Ecto neural progenitor cell (in vitro differentiated cells): ENCODE measurements at regions not wholly inside any gene's neighbourhood (a gene's known extent, or its start where the extent isn't known, plus 50 kb on each side); places are given as distances from the start of the nearest gene placed in this dataset.

Source experiments
- DNase-seq: peaks from one replicate; pipeline ENCODE4 v3.0.0-alpha.2; 2018; ENCODE audit warnings: low spot score

DNA sequence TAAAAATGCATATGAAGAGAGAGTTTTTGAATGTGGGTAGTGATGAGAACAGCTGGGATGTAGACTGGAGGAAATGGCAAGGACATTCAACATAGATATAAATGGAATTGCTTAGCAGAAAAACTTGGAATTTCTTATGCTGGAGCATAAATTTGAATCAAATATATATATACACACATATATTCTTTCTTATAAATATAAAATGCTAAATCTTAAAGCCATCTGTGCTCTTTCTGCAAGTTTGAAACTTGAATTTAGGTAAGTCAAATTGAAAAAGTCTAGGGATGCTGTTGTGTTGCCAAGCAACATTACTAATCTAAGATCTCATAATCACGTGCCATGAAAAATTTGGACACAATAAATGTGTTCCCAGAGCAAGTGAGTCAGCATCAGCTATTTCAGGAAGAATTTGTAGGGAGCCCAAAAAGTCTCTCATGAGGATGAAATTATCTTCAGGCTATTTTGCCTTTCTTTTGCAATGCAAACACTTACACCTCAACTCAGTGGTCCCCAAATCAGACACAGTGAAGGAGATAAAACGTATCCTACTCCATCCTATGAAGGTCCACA is 58.4 kb upstream of the ALDH1A1 start:
- no peak for DNase-seq

DNA sequence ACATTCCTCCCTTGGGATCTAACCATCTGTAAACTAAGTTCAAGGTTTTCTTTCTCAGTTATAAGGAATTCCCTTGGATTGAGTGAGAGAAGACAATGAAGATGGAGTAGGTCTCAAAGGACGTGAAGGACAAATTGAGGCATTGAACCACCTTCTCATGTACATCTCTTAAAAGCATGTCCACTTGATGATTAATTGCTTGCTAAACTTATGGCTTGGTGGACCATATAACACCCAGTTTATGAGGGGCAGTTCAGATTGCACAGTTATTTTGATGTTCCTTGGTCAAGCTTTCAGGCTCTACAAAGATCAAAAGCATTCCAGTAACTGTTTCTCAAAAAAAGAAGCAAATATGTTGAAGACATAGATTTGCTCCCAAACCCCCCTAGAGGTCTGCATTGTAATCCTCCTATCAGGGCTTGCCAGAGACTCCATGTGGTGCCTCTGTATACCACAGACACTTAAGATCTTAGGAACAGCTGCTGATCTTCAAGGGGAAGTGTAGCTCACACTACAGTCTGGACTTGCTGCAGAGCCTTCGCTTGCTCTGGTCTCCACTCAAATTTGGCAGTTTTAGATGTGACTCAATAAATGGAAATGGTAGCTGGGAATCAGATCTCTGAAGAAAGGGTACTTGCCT is 56.9 kb upstream of the ALDH1A1 start:
- DNase-seq: no peak

- DNase-seq: no peak
Measured at GRCh38 chr9:73007966-73008672, 55.3 kb upstream of the ALDH1A1 start.

DNA sequence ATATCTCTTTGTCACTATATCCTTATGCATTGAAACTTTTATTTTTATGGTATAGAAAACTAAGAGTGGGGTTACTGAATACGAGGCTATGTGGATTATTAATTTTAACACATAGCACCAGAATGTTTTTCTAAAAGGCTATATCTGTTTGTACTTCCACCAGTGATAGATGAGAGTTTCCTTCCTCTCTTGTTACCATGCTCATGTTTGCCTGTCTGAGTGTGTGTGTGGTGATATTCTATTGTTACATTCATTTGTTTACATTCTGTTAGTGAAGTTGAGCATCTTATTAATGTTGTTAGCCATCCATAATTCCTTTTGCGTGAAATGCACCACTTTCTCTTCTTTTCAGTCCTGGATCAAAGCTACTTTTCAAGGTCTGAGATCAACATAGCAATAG is 54.1 kb upstream of the ALDH1A1 start:
- DNase-seq: no peak
